ENCODE measurements at regions not wholly inside any gene's neighbourhood (a gene's known extent, or its start where the extent isn't known, plus 50 kb on each side); places are given as distances from the start of the nearest gene placed in this dataset.

GRCh38 chr6:137269347-137269746 lies 50.2 kb upstream of the IFNGR1 start:
- no peak for TF ChIP-seq CTCF (IDR thresholded peaks at IDR 0.05)
- TF ChIP-seq POLR2A (IDR thresholded peaks at IDR 0.05): no peak

Measured in lower leg skin (tissue), 3 donors.